ENCODE measurements at regions not wholly inside any gene's neighbourhood (a gene's known extent, or its start where the extent isn't known, plus 50 kb on each side); places are given as distances from the start of the nearest gene placed in this dataset.
"Not testable (repeated sequence)": the region's sequence is repeated elsewhere in the genome, so short reads cannot be mapped to it uniquely, and the experiment has no call there.

- TF ChIP-seq CTCF (IDR thresholded peaks at IDR 0.05); POLR2AphosphoS5 (IDR thresholded peaks at IDR 0.05; ENCODE audit: low read depth, low read length); SIN3A (IDR thresholded peaks at IDR 0.05; ENCODE audit: borderline replicate concordance, insufficient read depth, low read depth, low read length); REST (IDR thresholded peaks at IDR 0.05; ENCODE audit: insufficient read depth in 1 of 2, low read depth in 2 of 2, low read length in 1 of 2); TCF7L2 (IDR thresholded peaks at IDR 0.05; ENCODE audit: low read depth, low read length): not testable (repeated sequence)
These were observed 52.0 kb upstream of the NEK3 start for GRCh38 chr13:52211416-52211776.
